K562 (cell line): ENCODE measurements at regions not wholly inside any gene's neighbourhood (a gene's known extent, or its start where the extent isn't known, plus 50 kb on each side); places are given as distances from the start of the nearest gene placed in this dataset.
"Not testable (repeated sequence)": the region's sequence is repeated elsewhere in the genome, so short reads cannot be mapped to it uniquely, and the experiment has no call there.

ENCODE experiments used
- ATAC-seq: fragments of 200-7000 bp; cut with Tn5 transposase; 3 replicates; pipeline ENCODE4 v1.9.1; 2020; ENCODE audit warnings: moderate library complexity
- BruUV-seq: library from RNA; stranded (reverse); fragments of 400-500 nt; replicated peaks from 2 replicates; lab custom pipeline; 2021; lab: Mats Ljungman, UMichigan
- CTCF ChIA-PET: fragments of 300-600 bp; formaldehyde crosslinking; extraction: SDS; loops from one replicate; lab custom pipeline; 2021; ENCODE audit warnings: low intra/inter-chr PET ratio; lab: Yijun Ruan, JAX
- POLR2A ChIA-PET: fragments of 300-600, 350-650 bp; sonication (Branson Sonifier 250); formaldehyde crosslinking; extraction: SDS; loops from one replicate; lab custom pipeline; 2021; ENCODE audit warnings: antibody characterized with exemption, inconsistent platforms; lab: Yijun Ruan, JAX
- DNase-seq, 4 experiments: peaks; one replicate each; pipeline versions ENCODE4 v3.0.0 to v3.0.0-alpha.2; 2011 to 2018; ENCODE audit warnings: low spot score in 3 of 4, mixed read lengths in 3 of 4; ENCODE audit errors: extremely low read depth in 1 of 4
- FAIRE-seq: peaks from 2 replicates; lab custom pipeline; 2011; peaks lifted over from hg19 to GRCh38; lab: Jason Lieb, UNC
- H2AFZ ChIP-seq: 2 replicates; pipeline ENCODE4 v1.6.0; 2011; ENCODE audit warnings: low read depth, low read length, control low read depth, inconsistent platforms
- H3K27ac ChIP-seq: fragments of 200-600 bp; 3 replicates; pipeline ENCODE4 v1.8.0; 2011; ENCODE audit warnings: low read depth, mild to moderate bottlenecking, control low read depth, inconsistent platforms, low read length, moderate library complexity, mixed read lengths; ENCODE audit errors: extremely low read depth
- H3K27me3 ChIP-seq, 2 experiments: fragments of 300-600 bp in 1 of 2; 2 replicates in 1 of 2; 3 replicates in 1 of 2; pipeline versions ENCODE4 v1.6.0 to v1.8.0; 2011; ENCODE audit warnings: inconsistent platforms in 2 of 2, low read length in 2 of 2, mild to moderate bottlenecking in 1 of 2, mixed read lengths in 1 of 2, moderate library complexity in 1 of 2; ENCODE audit not compliant: control insufficient read depth in 2 of 2, insufficient read depth in 2 of 2
- H3K36me3 ChIP-seq: fragments of 300-600 bp; 3 replicates; pipeline ENCODE4 v1.8.0; 2011; ENCODE audit warnings: mild to moderate bottlenecking, low read length, inconsistent platforms; ENCODE audit not compliant: control insufficient read depth, insufficient read depth
- H3K4me1 ChIP-seq, 2 experiments: fragments of 200-600 bp in 1 of 2; replicated peaks in 1 of 2; 2 replicates in 1 of 2; 3 replicates in 1 of 2; pipeline versions ENCODE4 v1.5.1 to v1.8.0; 2011; ENCODE audit warnings: inconsistent platforms in 2 of 2, low read length in 2 of 2, mild to moderate bottlenecking in 1 of 2, mixed read lengths in 1 of 2, moderate library complexity in 1 of 2; ENCODE audit not compliant: control insufficient read depth in 2 of 2, insufficient read depth in 2 of 2
- H3K4me2 ChIP-seq: 2 replicates; pipeline ENCODE4 v1.6.1; 2011; ENCODE audit warnings: low read length, control low read depth, inconsistent platforms, mixed read lengths; ENCODE audit not compliant: insufficient read depth
- H3K4me3 ChIP-seq: fragments of 200-600 bp; sonication (generic), shearing (Covaris generic); 2 replicates; pipeline ENCODE4 v1.5.1; 2016; ENCODE audit warnings: control low read depth, inconsistent platforms
- H3K79me2 ChIP-seq: fragments of 200-600 bp; 3 replicates; pipeline ENCODE4 v1.8.0; 2011; ENCODE audit warnings: low read length, inconsistent platforms; ENCODE audit not compliant: control insufficient read depth, insufficient read depth
- H3K9ac ChIP-seq, 2 experiments: 2 replicates each; pipeline versions ENCODE4 v1.6.0 to v1.6.1; 2011; ENCODE audit warnings: low read depth in 2 of 2, low read length in 2 of 2, control low read depth in 1 of 2, inconsistent platforms in 1 of 2, mild to moderate bottlenecking in 1 of 2, mixed read lengths in 1 of 2; ENCODE audit not compliant: insufficient read depth in 1 of 2
- H3K9me1 ChIP-seq: one replicate; pipeline ENCODE4 v1.6.0; 2011; ENCODE audit warnings: inconsistent platforms, mild to moderate bottlenecking, low read length, moderate library complexity; ENCODE audit not compliant: control insufficient read depth, insufficient read depth
- H3K9me3 ChIP-seq: replicated peaks from 2 replicates; pipeline ENCODE4 v1.5.1; 2011; ENCODE audit warnings: low read depth, low read length, inconsistent platforms; ENCODE audit not compliant: control insufficient read depth, insufficient read depth
- H4K20me1 ChIP-seq: replicated peaks from 2 replicates; pipeline ENCODE4 v1.6.1; 2011; ENCODE audit warnings: low read length, inconsistent platforms, mixed read lengths; ENCODE audit not compliant: control insufficient read depth, insufficient read depth
- ARHGAP35 ChIP-seq: fragments of 450-650 bp; IDR thresholded peaks from 2 replicates; pipeline ENCODE4 v1.6.1; 2018; ENCODE audit not compliant: partially characterized antibody
- BACH1 ChIP-seq: fragments of 200-800 bp; sonication (Bioruptor generic); IDR thresholded peaks from 2 replicates; pipeline ENCODE4 v1.6.1; 2016; ENCODE audit warnings: missing genetic modification characterization, missing compliant biosample characterization
- CTBP1 ChIP-seq: fragments of 450-650 bp; IDR thresholded peaks from 2 replicates; pipeline ENCODE4 v1.6.1; 2016; ENCODE audit warnings: borderline replicate concordance
- HMGN3 ChIP-seq: IDR thresholded peaks from 2 replicates; pipeline ENCODE4 v1.6.1; 2011; ENCODE audit warnings: borderline replicate concordance, low read depth, mild to moderate bottlenecking, mixed read lengths, low read length; ENCODE audit not compliant: insufficient read length; ENCODE audit errors: extremely low read depth
- MEIS2 ChIP-seq: fragments of 450-650 bp; IDR thresholded peaks from 2 replicates; pipeline ENCODE4 v1.6.1; 2014; ENCODE audit warnings: mild to moderate bottlenecking; ENCODE audit not compliant: partially characterized antibody
- NELFE ChIP-seq: IDR thresholded peaks from 2 replicates; pipeline ENCODE4 v1.6.1; 2011; ENCODE audit warnings: mild to moderate bottlenecking; ENCODE audit not compliant: insufficient read depth, insufficient read length
- RFX1 ChIP-seq: fragments of 450-650 bp; IDR thresholded peaks from 2 replicates; pipeline ENCODE4 v1.6.1; 2016; ENCODE audit warnings: mild to moderate bottlenecking, moderate library complexity
- SMAD2 ChIP-seq: fragments of 150-350 bp; IDR thresholded peaks from 2 replicates; pipeline ENCODE4 v1.6.1; 2014; ENCODE audit warnings: low read depth, mild to moderate bottlenecking, low read length
- SNIP1 ChIP-seq: fragments of 450-650 bp; IDR thresholded peaks from 2 replicates; pipeline ENCODE4 v1.7.1; 2017; ENCODE audit warnings: low read depth, mild to moderate bottlenecking
- TSHZ1 ChIP-seq: fragments of 250-450 bp; sonication (Bioruptor Pico); IDR thresholded peaks from 2 replicates; pipeline ENCODE4 v1.4.0; 2020; ENCODE audit warnings: mild to moderate bottlenecking, moderate library complexity
- ZNF436 ChIP-seq: fragments of 250-450, 450-650 bp; sonication (Bioruptor Pico); formaldehyde crosslinking; IDR thresholded peaks from 2 replicates; pipeline ENCODE4 v1.7.0; 2020; ENCODE audit warnings: mild to moderate bottlenecking
- ZNF707 ChIP-seq: fragments of 250-450 bp; sonication (Bioruptor Pico); conservative IDR thresholded peaks from 2 replicates; pipeline ENCODE4 v1.8.0; 2022; ENCODE audit warnings: inconsistent platforms, mild to moderate bottlenecking, moderate library complexity
- WGBS: fragments of 100-300 bp; shearing (Covaris generic); methylation state at CpG from one replicate; pipeline ENCODE4 v1.1.6; 2016; ENCODE audit warnings: low coverage, mixed read lengths; ENCODE audit not compliant: insufficient coverage; ENCODE audit errors: missing lambda C conversion rate; 5-methylcytosine and 5-hydroxymethylcytosine counted together
- in situ Hi-C: fragments of 300-500 bp; cut with MboI; formaldehyde crosslinking; loops from 4 replicates; pipeline ENCODE4 v1.15.0; 2018; ENCODE audit warnings: inconsistent platforms, mixed read lengths
- intact Hi-C: fragments of 100-400 bp; cut with micrococcal nuclease; formaldehyde crosslinking; loops from 2 replicates; pipeline ENCODE4 v1.14.2; 2022

- Histone ChIP-seq H2AFZ (no peak overlapping the region), H3K9me3 (no peaks in the 10 kb centered on the region), H4K20me1 (no peaks in the 10 kb centered on the region), H3K79me2 (no peaks in the 10 kb centered on the region), H3K4me3 (no peak overlapping the region), H3K9ac (no peak overlapping the region), H3K36me3 (no peaks in the 10 kb centered on the region), H3K27me3 (no peaks in the 10 kb centered on the region), H3K27ac (no peak overlapping the region), H3K9me1 (no peaks in the 10 kb centered on the region), H3K4me2 (no peak overlapping the region), H3K4me1 (no peaks in the 10 kb centered on the region)
- DNase-seq (no peak), FAIRE-seq (no peak), ATAC-seq (no peak)
- ChIA-PET CTCF (no interaction called here), POLR2A (no interaction called here)
- intact Hi-C loops: no loop called here
- WGBS: 0% methylated on average over 5 of the region's 5 CpGs
- in situ Hi-C loops: no loop called here
- BruUV-seq: no TSS peak
- TF ChIP-seq HMGN3: no peak
- TF ChIP-seq CTBP1: no peak
- no peak for TF ChIP-seq MEIS2
- TF ChIP-seq ZNF436: no peak
- no peak for TF ChIP-seq TSHZ1 (CRISPR knock-in tag)
- no peak for TF ChIP-seq SNIP1
- no peak for TF ChIP-seq NELFE
- TF ChIP-seq ARHGAP35: no peak
- no peak for TF ChIP-seq ZNF707 (CRISPR knock-in tag)
- no peak for TF ChIP-seq RFX1
- TF ChIP-seq BACH1 (tag): no peak
- no peak for TF ChIP-seq SMAD2
These were observed 394.8 kb downstream of the KIF20B start for GRCh38 chr10:90096196-90096595.

DNA sequence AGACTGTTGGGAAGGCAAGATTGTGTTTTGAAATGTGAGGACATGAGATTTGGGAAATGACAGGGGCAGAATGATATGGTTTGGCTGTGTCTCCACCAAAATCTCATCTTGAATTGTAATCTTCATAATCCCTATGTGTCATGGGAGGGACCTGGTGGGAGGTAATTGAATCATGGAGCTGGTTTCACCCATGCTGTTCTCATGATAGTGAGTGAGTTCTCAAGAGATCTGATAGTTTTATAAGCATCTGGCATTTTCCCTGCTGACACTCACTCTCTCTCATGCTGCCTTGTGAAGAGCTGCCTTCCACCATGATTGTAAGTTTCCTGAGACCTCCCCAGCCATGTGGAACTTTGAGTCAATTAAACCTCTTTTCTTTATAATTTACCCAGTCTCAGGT, 406.2 kb downstream of the KIF20B start:
- H3K36me3 ChIP-seq, H3K9ac ChIP-seq, ATAC-seq, H2AFZ ChIP-seq, H3K4me1 ChIP-seq, in situ Hi-C loops, H3K9me1 ChIP-seq, H3K4me2 ChIP-seq, H3K27ac ChIP-seq, H3K9me3 ChIP-seq, H4K20me1 ChIP-seq, CTCF ChIA-PET, H3K79me2 ChIP-seq, DNase-seq, intact Hi-C loops, BruUV-seq, H3K4me3 ChIP-seq, H3K27me3 ChIP-seq, FAIRE-seq, POLR2A ChIA-PET: not testable (repeated sequence)
